KMS-11 (cell line): ENCODE measurements at regions not wholly inside any gene's neighbourhood (a gene's known extent, or its start where the extent isn't known, plus 50 kb on each side); places are given as distances from the start of the nearest gene placed in this dataset.
"Not testable (repeated sequence)": the region's sequence is repeated elsewhere in the genome, so short reads cannot be mapped to it uniquely, and the experiment has no call there.

Experiments
- H2AFZ ChIP-seq: fragments of 200-600 bp; sonication (generic); 2 replicates; pipeline ENCODE4 v1.6.1; 2016; ENCODE audit warnings: antibody characterized with exemption, mixed run types, low read depth
- H3K27ac ChIP-seq: fragments of 200-600 bp; sonication (generic); 2 replicates; pipeline ENCODE4 v1.6.1; 2016; ENCODE audit warnings: mild to moderate bottlenecking, mixed run types
- H3K27me3 ChIP-seq: fragments of 200-600 bp; sonication (generic); 2 replicates; pipeline ENCODE4 v1.6.1; 2017; ENCODE audit warnings: mild to moderate bottlenecking, low read depth, mixed run types, moderate library complexity; ENCODE audit not compliant: insufficient read depth
- H3K36me3 ChIP-seq: fragments of 200-600 bp; sonication (generic); 2 replicates; pipeline ENCODE4 v1.6.1; 2017; ENCODE audit warnings: mild to moderate bottlenecking, mixed run types; ENCODE audit not compliant: insufficient read depth
- H3K4me1 ChIP-seq: fragments of 200-600 bp; sonication (generic); 2 replicates; pipeline ENCODE4 v1.6.1; 2016; ENCODE audit warnings: mild to moderate bottlenecking, low read depth, mixed run types; ENCODE audit not compliant: poor library complexity, severe bottlenecking
- H3K4me2 ChIP-seq: fragments of 200-600 bp; sonication (generic); 2 replicates; pipeline ENCODE4 v1.7.0; 2016; ENCODE audit warnings: mild to moderate bottlenecking, mixed run types
- H3K4me3 ChIP-seq: fragments of 200-600 bp; sonication (generic); IDR thresholded peaks from 2 replicates; pipeline ENCODE4 v1.6.1; 2017; ENCODE audit warnings: low read depth, low read length, mixed read lengths; ENCODE audit not compliant: insufficient read depth
- H3K79me2 ChIP-seq: fragments of 200-600 bp; sonication (generic); 2 replicates; pipeline ENCODE4 v1.6.1; 2016; ENCODE audit warnings: low read depth, mixed run types; ENCODE audit not compliant: insufficient read depth
- H3K9ac ChIP-seq: fragments of 200-600 bp; sonication (generic); 2 replicates; pipeline ENCODE4 v1.6.1; 2016; ENCODE audit warnings: mild to moderate bottlenecking, mixed run types
- H4K20me1 ChIP-seq: fragments of 200-600 bp; sonication (generic); 2 replicates; pipeline ENCODE4 v1.6.1; 2016; ENCODE audit warnings: mild to moderate bottlenecking, mixed run types; ENCODE audit not compliant: insufficient read depth
- TF ChIP-seq, protein P1 (sequence below): fragments of 200-600 bp; sonication (generic); conservative IDR thresholded peaks from 2 replicates; pipeline ENCODE4 v1.6.1; 2017; ENCODE audit warnings: low read depth, mild to moderate bottlenecking, antibody characterized with exemption, low read length, moderate library complexity, mixed read lengths

DNA sequence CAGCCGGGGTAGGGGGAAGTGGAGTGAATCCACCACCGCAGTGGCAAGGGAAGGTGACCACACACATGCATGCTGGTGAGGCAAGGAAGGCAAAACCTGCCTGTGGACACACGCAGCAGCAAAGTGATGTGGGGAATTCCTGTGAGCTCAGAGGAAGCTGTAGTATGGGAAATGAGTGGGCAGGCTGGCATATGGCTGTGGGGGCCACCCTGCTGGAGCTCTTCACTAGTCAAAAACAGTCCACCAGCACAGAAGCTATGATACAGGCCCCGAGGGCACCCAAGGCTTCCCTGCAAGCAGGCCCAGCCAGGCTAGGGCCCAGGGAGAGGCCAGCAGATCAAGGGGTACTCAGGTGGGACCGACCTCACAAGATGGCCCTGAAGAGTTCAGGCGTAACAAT lies 239.1 kb downstream of the CHM start:
- TF ChIP-seq, protein P1, sequence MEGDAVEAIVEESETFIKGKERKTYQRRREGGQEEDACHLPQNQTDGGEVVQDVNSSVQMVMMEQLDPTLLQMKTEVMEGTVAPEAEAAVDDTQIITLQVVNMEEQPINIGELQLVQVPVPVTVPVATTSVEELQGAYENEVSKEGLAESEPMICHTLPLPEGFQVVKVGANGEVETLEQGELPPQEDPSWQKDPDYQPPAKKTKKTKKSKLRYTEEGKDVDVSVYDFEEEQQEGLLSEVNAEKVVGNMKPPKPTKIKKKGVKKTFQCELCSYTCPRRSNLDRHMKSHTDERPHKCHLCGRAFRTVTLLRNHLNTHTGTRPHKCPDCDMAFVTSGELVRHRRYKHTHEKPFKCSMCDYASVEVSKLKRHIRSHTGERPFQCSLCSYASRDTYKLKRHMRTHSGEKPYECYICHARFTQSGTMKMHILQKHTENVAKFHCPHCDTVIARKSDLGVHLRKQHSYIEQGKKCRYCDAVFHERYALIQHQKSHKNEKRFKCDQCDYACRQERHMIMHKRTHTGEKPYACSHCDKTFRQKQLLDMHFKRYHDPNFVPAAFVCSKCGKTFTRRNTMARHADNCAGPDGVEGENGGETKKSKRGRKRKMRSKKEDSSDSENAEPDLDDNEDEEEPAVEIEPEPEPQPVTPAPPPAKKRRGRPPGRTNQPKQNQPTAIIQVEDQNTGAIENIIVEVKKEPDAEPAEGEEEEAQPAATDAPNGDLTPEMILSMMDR, result no peak
- Histone ChIP-seq H3K27me3 (no peaks in the 10 kb centered on the region), H3K9ac (no peak overlapping the region), H3K4me3 (no peak overlapping the region), H2AFZ (no peak overlapping the region), H3K4me2 (no peak overlapping the region), H4K20me1 (no peaks in the 10 kb centered on the region), H3K79me2 (no peaks in the 10 kb centered on the region), H3K36me3 (no peaks in the 10 kb centered on the region), H3K27ac (no peak overlapping the region), H3K4me1 (no peaks in the 10 kb centered on the region)

DNA sequence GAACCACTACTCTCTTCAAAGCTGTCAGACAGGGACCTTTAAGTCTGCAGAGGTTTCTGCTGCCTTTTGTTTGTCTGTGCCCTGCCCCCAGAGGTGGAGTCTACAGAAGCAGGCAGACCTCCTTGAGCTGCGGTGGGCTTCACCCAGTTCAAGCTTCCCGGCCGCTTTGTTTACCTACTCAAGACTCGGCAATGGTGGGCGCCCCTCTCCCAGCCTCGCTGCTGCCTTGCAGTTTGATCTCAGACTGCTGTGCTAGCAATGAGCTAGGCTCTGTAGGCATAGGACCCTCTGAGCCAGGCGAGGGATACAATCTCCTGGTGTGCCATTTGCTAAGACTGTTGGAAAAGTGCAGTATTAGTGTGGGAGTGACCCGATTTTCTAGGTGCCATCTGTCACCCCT lies 275.0 kb downstream of the CHM start:
- not testable (repeated sequence) for H3K4me1 ChIP-seq, H3K9ac ChIP-seq, H2AFZ ChIP-seq, H4K20me1 ChIP-seq, H3K4me3 ChIP-seq, H3K4me2 ChIP-seq, H3K27me3 ChIP-seq, H3K27ac ChIP-seq, H3K79me2 ChIP-seq, H3K36me3 ChIP-seq

DNA sequence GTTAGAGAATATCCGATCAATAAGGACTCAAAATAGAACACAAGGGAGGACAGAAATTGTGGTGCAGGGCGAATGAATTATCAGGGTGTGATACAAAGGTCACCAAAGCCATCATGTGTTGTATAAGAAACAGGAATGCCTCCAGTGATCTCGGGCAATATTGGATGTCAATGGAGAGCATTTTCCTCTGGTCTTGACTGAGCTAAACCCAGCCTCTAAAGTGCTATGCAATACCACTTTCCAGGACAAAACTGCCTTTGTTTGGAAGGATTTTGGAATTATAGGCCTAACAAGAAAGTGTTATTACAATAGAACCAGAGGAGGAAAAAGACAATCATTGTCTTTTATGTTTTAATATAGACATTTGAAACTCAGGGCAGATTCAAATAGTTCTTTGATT lies 281.7 kb downstream of the CHM start:
- TF ChIP-seq, protein P1, result no peak
- H3K9ac ChIP-seq, result no peak overlapping the region
- no peak overlapping the region for H3K27ac ChIP-seq
- H3K36me3 ChIP-seq, result no peaks in the 10 kb centered on the region
- H3K4me3 ChIP-seq, result no peak overlapping the region
- no peaks in the 10 kb centered on the region for H3K4me1 ChIP-seq
- H3K27me3 ChIP-seq, result no peaks in the 10 kb centered on the region
- H2AFZ ChIP-seq, result no peak overlapping the region
- no peaks in the 10 kb centered on the region for H4K20me1 ChIP-seq
- H3K4me2 ChIP-seq, result no peak overlapping the region
- H3K79me2 ChIP-seq, result no peaks in the 10 kb centered on the region

DNA sequence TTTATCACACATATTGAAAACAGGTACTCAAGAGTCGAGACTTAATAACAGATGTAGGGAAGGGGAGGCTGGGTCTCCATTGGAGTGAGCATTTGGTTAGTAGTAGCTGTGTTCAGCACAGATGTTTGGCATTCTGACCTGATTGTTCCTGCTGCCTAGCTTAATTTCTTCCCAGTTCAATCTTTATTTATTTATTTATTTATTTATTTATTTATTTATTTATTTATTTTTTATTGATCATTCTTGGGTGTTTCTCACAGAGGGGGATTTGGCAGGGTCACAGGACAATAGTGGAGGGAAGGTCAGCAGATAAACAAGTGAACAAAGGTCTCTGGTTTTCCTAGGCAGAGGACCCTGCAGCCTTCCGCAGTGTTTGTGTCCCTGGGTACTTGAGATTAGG lies 324.3 kb downstream of the CHM start:
- not testable (repeated sequence) for H2AFZ ChIP-seq, H4K20me1 ChIP-seq, H3K9ac ChIP-seq, H3K79me2 ChIP-seq, H3K4me2 ChIP-seq, H3K4me3 ChIP-seq, H3K4me1 ChIP-seq, H3K27me3 ChIP-seq, H3K36me3 ChIP-seq, H3K27ac ChIP-seq

DNA sequence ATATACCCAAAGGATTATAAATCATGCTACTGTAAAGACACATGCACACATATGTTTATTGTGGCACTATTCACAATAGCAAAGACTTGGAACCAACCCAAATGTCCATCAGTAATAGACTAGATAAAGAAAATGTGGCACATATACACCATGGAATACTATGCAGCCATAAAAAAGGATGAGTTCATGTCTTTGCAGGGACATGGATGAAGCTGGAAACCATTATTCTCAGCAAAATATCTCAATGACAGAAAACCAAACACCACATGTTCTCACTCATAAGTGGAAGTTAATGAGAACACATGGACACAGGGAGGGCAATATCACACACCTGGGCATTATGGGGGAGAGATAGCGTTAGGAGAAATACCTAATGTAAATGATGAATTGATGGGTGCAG lies 323.8 kb upstream of the POF1B start:
- H3K27me3 ChIP-seq, H3K9ac ChIP-seq, H3K4me1 ChIP-seq, H3K27ac ChIP-seq, H3K4me3 ChIP-seq, H2AFZ ChIP-seq, H3K36me3 ChIP-seq, H3K4me2 ChIP-seq, H3K79me2 ChIP-seq, H4K20me1 ChIP-seq: not testable (repeated sequence)

DNA sequence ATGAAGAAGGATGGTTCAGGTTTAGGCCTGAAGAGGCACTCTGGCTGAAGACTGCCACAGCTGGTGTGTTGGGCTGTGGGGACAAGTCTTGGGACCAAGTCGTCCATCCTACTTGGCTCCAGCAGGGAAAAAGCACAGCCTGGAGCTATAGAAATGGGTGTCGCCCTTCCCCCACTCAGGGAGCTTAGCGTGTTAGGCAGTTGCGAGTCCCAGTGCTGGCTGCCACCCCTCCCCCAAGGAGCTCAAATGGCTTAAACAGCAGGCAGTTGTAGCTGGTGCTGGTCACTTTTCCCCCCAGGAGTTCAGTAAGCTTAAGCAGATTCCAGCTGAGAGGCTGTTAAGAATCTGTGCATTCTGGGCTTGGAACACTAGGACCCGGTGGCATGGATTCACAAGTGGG lies 319.5 kb upstream of the POF1B start:
- no peaks in the 10 kb centered on the region for H3K27me3 ChIP-seq
- H3K36me3 ChIP-seq, result no peaks in the 10 kb centered on the region
- H3K79me2 ChIP-seq, result no peaks in the 10 kb centered on the region
- TF ChIP-seq, protein P1, result no peak
- no peak overlapping the region for H3K4me2 ChIP-seq
- H3K9ac ChIP-seq, result no peak overlapping the region
- no peak overlapping the region for H2AFZ ChIP-seq
- H3K4me3 ChIP-seq, result no peak overlapping the region
- no peaks in the 10 kb centered on the region for H3K4me1 ChIP-seq
- no peak overlapping the region for H3K27ac ChIP-seq
- H4K20me1 ChIP-seq, result no peaks in the 10 kb centered on the region
